Caco-2 (cell line): ENCODE measurements at regions not wholly inside any gene's neighbourhood (a gene's known extent, or its start where the extent isn't known, plus 50 kb on each side); places are given as distances from the start of the nearest gene placed in this dataset.

Experiments
- BruUV-seq: library from RNA; stranded (reverse); fragments of 400-500 nt; replicated peaks from 2 replicates; lab custom pipeline; 2021; lab: Mats Ljungman, UMichigan
- CTCF ChIA-PET: fragments of 300-600 bp; sonication (Branson Sonifier 250); formaldehyde crosslinking; loops from one replicate; lab custom pipeline; 2022; ENCODE audit warnings: antibody characterized with exemption; lab: Charles Lee
- POLR2A ChIA-PET: fragments of 300-600 bp; sonication (Branson Sonifier 250); formaldehyde crosslinking; loops from one replicate; lab custom pipeline; 2022; ENCODE audit warnings: antibody characterized with exemption; lab: Charles Lee
- DNase-seq, 2 experiments: peaks; one replicate each; pipeline versions ENCODE4 v3.0.0 to v3.0.0-alpha.2; 2020 to 2022
- H3K27me3 ChIP-seq: replicated peaks from 2 replicates; pipeline ENCODE4 v1.6.0; 2011; ENCODE audit warnings: low read length; ENCODE audit not compliant: control insufficient read depth, insufficient read depth
- H3K36me3 ChIP-seq: 2 replicates; pipeline ENCODE4 v1.5.1; 2011; ENCODE audit warnings: low read length; ENCODE audit not compliant: control insufficient read depth, insufficient read depth
- H3K4me1 ChIP-seq: fragments of 250-450 bp; sonication (Bioruptor Pico); 2 replicates; pipeline ENCODE4 v1.5.1; 2020; ENCODE audit warnings: mild to moderate bottlenecking
- H3K4me3 ChIP-seq: 2 replicates; pipeline ENCODE4 v1.5.1; 2011; ENCODE audit warnings: low read depth, mild to moderate bottlenecking, control low read depth, low read length
- H3K9me3 ChIP-seq: fragments of 250-450 bp; sonication (Bioruptor Pico); 2 replicates; pipeline ENCODE4 v1.5.1; 2020; ENCODE audit warnings: mild to moderate bottlenecking, moderate library complexity
- H3K27ac Mint-ChIP-seq: one replicate; pipeline ENCODE4 v1.8.0; 2022; ENCODE audit warnings: mixed read lengths; ENCODE audit not compliant: unreplicated experiment
- H3K27me3 Mint-ChIP-seq: one replicate; pipeline ENCODE4 v1.8.0; 2022; ENCODE audit warnings: mixed read lengths; ENCODE audit not compliant: insufficient read depth, unreplicated experiment
- H3K36me3 Mint-ChIP-seq: one replicate; pipeline ENCODE4 v1.8.0; 2022; ENCODE audit warnings: mild to moderate bottlenecking, mixed read lengths; ENCODE audit not compliant: insufficient read depth, unreplicated experiment
- H3K4me1 Mint-ChIP-seq: one replicate; pipeline ENCODE4 v1.8.0; 2022; ENCODE audit warnings: low read depth, mixed read lengths; ENCODE audit not compliant: unreplicated experiment
- H3K4me3 Mint-ChIP-seq: one replicate; pipeline ENCODE4 v1.8.0; 2022; ENCODE audit warnings: mild to moderate bottlenecking, moderate library complexity, mixed read lengths; ENCODE audit not compliant: unreplicated experiment
- H3K9me3 Mint-ChIP-seq: one replicate; pipeline ENCODE4 v1.8.0; 2022; ENCODE audit warnings: mixed read lengths; ENCODE audit not compliant: unreplicated experiment
- CTCF ChIP-seq, 2 experiments: fragments of 200-600 bp in 1 of 2; IDR thresholded peaks; 1 replicate in 1 of 2; 2 replicates in 1 of 2; pipeline versions ENCODE4 v1.5.1 to v1.8.0; 2011 to 2022; ENCODE audit warnings: antibody characterized with exemption in 1 of 2, control low read depth in 1 of 2, inconsistent platforms in 1 of 2, low read depth in 1 of 2, low read length in 1 of 2, mild to moderate bottlenecking in 1 of 2, moderate library complexity in 1 of 2; ENCODE audit not compliant: insufficient read depth in 1 of 2, severe bottlenecking in 1 of 2, unreplicated experiment in 1 of 2
- intact Hi-C: fragments of 100-400 bp; cut with micrococcal nuclease; formaldehyde crosslinking; loops from one replicate; pipeline ENCODE4 v1.10.0; 2022; ENCODE audit not compliant: unreplicated experiment

- Mint-ChIP-seq H3K4me3 (no peak overlapping the region), H3K27me3 (no peaks in the 10 kb centered on the region), H3K4me1 (no peaks in the 10 kb centered on the region), H3K9me3 (no peaks in the 10 kb centered on the region), H3K36me3 (no peaks in the 10 kb centered on the region), H3K27ac (no peak overlapping the region)
- TF ChIP-seq CTCF (IDR thresholded peaks at IDR 0.05; ENCODE audit: insufficient read depth in 1 of 2, low read depth in 1 of 2, low read length in 1 of 2, severe bottlenecking in 1 of 2, unreplicated experiment in 1 of 2), result no peak
- no peak overlapping the region for H3K4me3 ChIP-seq
- H3K4me1 ChIP-seq, result no peaks in the 10 kb centered on the region
- intact Hi-C loops, result no loop called here
- BruUV-seq, result no TSS peak
- CTCF ChIA-PET, result no interaction called here
- DNase-seq, result no peak
- no peaks in the 10 kb centered on the region for H3K36me3 ChIP-seq
- POLR2A ChIA-PET, result no interaction called here
- H3K9me3 ChIP-seq, result no peaks in the 10 kb centered on the region
- no peaks in the 10 kb centered on the region for H3K27me3 ChIP-seq
These were observed 64.9 kb downstream of the CD2 start for GRCh38 chr1:116819081-116819480.

GRCh38 chr1:116820369-116820768 is 66.1 kb downstream of the CD2 start:
- Histone ChIP-seq H3K27me3 (no peaks in the 10 kb centered on the region), H3K36me3 (no peaks in the 10 kb centered on the region), H3K4me3 (no peak overlapping the region), H3K4me1 (no peaks in the 10 kb centered on the region), H3K9me3 (no peaks in the 10 kb centered on the region)
- intact Hi-C loops, result no loop called here
- H3K27me3 Mint-ChIP-seq, result no peaks in the 10 kb centered on the region
- ChIA-PET CTCF (no interaction called here), POLR2A (no interaction called here)
- H3K27ac Mint-ChIP-seq, result no peak overlapping the region
- BruUV-seq, result no TSS peak
- no peak for TF ChIP-seq CTCF (IDR thresholded peaks at IDR 0.05; ENCODE audit: insufficient read depth in 1 of 2, low read depth in 1 of 2, low read length in 1 of 2, severe bottlenecking in 1 of 2, unreplicated experiment in 1 of 2)
- DNase-seq, result no peak
- no peaks in the 10 kb centered on the region for H3K36me3 Mint-ChIP-seq
- no peak overlapping the region for H3K4me3 Mint-ChIP-seq
- H3K9me3 Mint-ChIP-seq, result no peaks in the 10 kb centered on the region
- peaks cover 5% of the 10 kb centered on the region for H3K4me1 Mint-ChIP-seq

GRCh38 chr1:116821763-116822162 is 67.5 kb downstream of the CD2 start:
- Histone ChIP-seq H3K9me3 (no peaks in the 10 kb centered on the region), H3K27me3 (no peaks in the 10 kb centered on the region), H3K36me3 (no peaks in the 10 kb centered on the region), H3K4me1 (no peaks in the 10 kb centered on the region), H3K4me3 (no peak overlapping the region)
- peaks cover 8% of the 10 kb centered on the region for H3K4me1 Mint-ChIP-seq
- TF ChIP-seq CTCF (IDR thresholded peaks at IDR 0.05; ENCODE audit: insufficient read depth in 1 of 2, low read depth in 1 of 2, low read length in 1 of 2, severe bottlenecking in 1 of 2, unreplicated experiment in 1 of 2), result no peak
- no peak overlapping the region for H3K27ac Mint-ChIP-seq
- H3K4me3 Mint-ChIP-seq, result no peak overlapping the region
- POLR2A ChIA-PET, result no interaction called here
- intact Hi-C loops, result no loop called here
- H3K9me3 Mint-ChIP-seq, result no peaks in the 10 kb centered on the region
- no peaks in the 10 kb centered on the region for H3K36me3 Mint-ChIP-seq
- H3K27me3 Mint-ChIP-seq, result no peaks in the 10 kb centered on the region
- DNase-seq, result no peak
- CTCF ChIA-PET, result no interaction called here
- BruUV-seq, result no TSS peak
